GM19395 (cell line): ENCODE measurements at regions not wholly inside any gene's neighbourhood (a gene's known extent, or its start where the extent isn't known, plus 50 kb on each side); places are given as distances from the start of the nearest gene placed in this dataset.

Source experiments
- ATAC-seq: cut with Tn5 transposase; IDR thresholded peaks from one replicate; pipeline ENCODE4 v1.9.1; 2021; ENCODE audit warnings: mild to moderate bottlenecking, moderate library complexity; ENCODE audit not compliant: unreplicated experiment

GRCh38 chr4:130141651-130142050, 1045.7 kb downstream of the C4orf33 start:
- no peak for ATAC-seq

GRCh38 chr4:130143656-130144055, 1047.7 kb downstream of the C4orf33 start:
- no peak for ATAC-seq

GRCh38 chr4:130146773-130147172, 1050.8 kb downstream of the C4orf33 start:
- ATAC-seq = no peak

GRCh38 chr4:130147641-130148040, 1051.7 kb downstream of the C4orf33 start:
- ATAC-seq = no peak

GRCh38 chr4:130154901-130155300, 1058.9 kb downstream of the C4orf33 start:
- ATAC-seq = no peak

- ATAC-seq = no peak
Observed at GRCh38 chr4:130163701-130164100, 1067.7 kb downstream of the C4orf33 start.

GRCh38 chr4:130165381-130165780, 1069.4 kb downstream of the C4orf33 start:
- no peak for ATAC-seq

- no peak for ATAC-seq
Observed at GRCh38 chr4:130172156-130172555, 1076.2 kb downstream of the C4orf33 start.

GRCh38 chr4:130178106-130178505, 1082.2 kb downstream of the C4orf33 start:
- ATAC-seq = no peak

GRCh38 chr4:130183096-130183495, 1087.1 kb downstream of the C4orf33 start:
- ATAC-seq = no peak

- no peak for ATAC-seq
Observed at GRCh38 chr4:130183766-130184165, 1087.8 kb downstream of the C4orf33 start.

GRCh38 chr4:130185123-130185522, 1089.2 kb downstream of the C4orf33 start:
- ATAC-seq = no peak

- no peak for ATAC-seq
Observed at GRCh38 chr4:130186931-130187330, 1091.0 kb downstream of the C4orf33 start.

GRCh38 chr4:130187587-130187986, 1091.6 kb downstream of the C4orf33 start:
- ATAC-seq = no peak

- ATAC-seq = no peak
Observed at GRCh38 chr4:130192787-130193186, 1096.8 kb downstream of the C4orf33 start.

GRCh38 chr4:130197946-130198345, 1102.0 kb downstream of the C4orf33 start:
- ATAC-seq = no peak

- no peak for ATAC-seq
Observed at GRCh38 chr4:130203571-130203970, 1107.6 kb downstream of the C4orf33 start.

- no peak for ATAC-seq
Observed at GRCh38 chr4:130210864-130211263, 1114.9 kb downstream of the C4orf33 start.

GRCh38 chr4:130214268-130214667, 1118.3 kb downstream of the C4orf33 start:
- ATAC-seq = no peak

- ATAC-seq = peak; percentile 100
Observed at GRCh38 chr4:130233377-130234047, 1137.6 kb downstream of the C4orf33 start.

- no peak for ATAC-seq
Observed at GRCh38 chr4:130238121-130238520, 1142.2 kb downstream of the C4orf33 start.

- ATAC-seq = no peak
Observed at GRCh38 chr4:130249002-130249401, 1153.0 kb downstream of the C4orf33 start.

GRCh38 chr4:130257271-130257670, 1161.3 kb downstream of the C4orf33 start:
- no peak for ATAC-seq
